H1 (cell line): ENCODE measurements at regions not wholly inside any gene's neighbourhood (a gene's known extent, or its start where the extent isn't known, plus 50 kb on each side); places are given as distances from the start of the nearest gene placed in this dataset.

Experiments used
- CTCF ChIA-PET: fragments of 300-600 bp; sonication (Branson Sonifier 250); formaldehyde crosslinking; loops from one replicate; lab custom pipeline; 2021; ENCODE audit not compliant: partially characterized antibody; lab: Charles Lee
- POLR2A ChIA-PET: fragments of 300-600 bp; sonication (Branson Sonifier 250); formaldehyde crosslinking; loops from one replicate; lab custom pipeline; 2021; ENCODE audit warnings: inconsistent platforms; ENCODE audit not compliant: partially characterized antibody; lab: Charles Lee
- DNase-seq, 2 experiments: peaks; one replicate each; pipeline versions ENCODE4 v3.0.0 to v3.0.0-alpha.2; 2010 to 2022; ENCODE audit warnings: low spot score in 2 of 2, low read depth in 1 of 2, mixed read lengths in 1 of 2
- FAIRE-seq: peaks from 2 replicates; lab custom pipeline; 2011; peaks lifted over from hg19 to GRCh38; lab: Jason Lieb, UNC
- H2AFZ ChIP-seq: 2 replicates; pipeline ENCODE4 v1.8.1; 2012; ENCODE audit warnings: low read length, inconsistent platforms
- H2AK5ac ChIP-seq: 2 replicates; pipeline ENCODE4 v1.6.1; 2013; ENCODE audit warnings: low read depth, low read length
- H2BK120ac ChIP-seq: replicated peaks from 2 replicates; pipeline ENCODE3; 2013; ENCODE audit warnings: low read depth, low read length, inconsistent platforms
- H2BK12ac ChIP-seq: 2 replicates; pipeline ENCODE4 v1.6.1; 2013; ENCODE audit warnings: low read depth, low read length
- H2BK15ac ChIP-seq: 2 replicates; pipeline ENCODE4 v1.6.1; 2013; ENCODE audit warnings: low read length
- H2BK20ac ChIP-seq: 2 replicates; pipeline ENCODE4 v1.6.1; 2013; ENCODE audit warnings: low read length
- H2BK5ac ChIP-seq: 2 replicates; pipeline ENCODE4 v1.6.1; 2013; ENCODE audit warnings: low read depth, low read length
- H3K14ac ChIP-seq: 2 replicates; pipeline ENCODE4 v1.6.1; 2013; ENCODE audit warnings: inconsistent platforms; ENCODE audit not compliant: insufficient read length
- H3K18ac ChIP-seq: 2 replicates; pipeline ENCODE4 v1.6.1; 2013; ENCODE audit warnings: low read length; ENCODE audit errors: extremely low read depth
- H3K23ac ChIP-seq: 2 replicates; pipeline ENCODE4 v1.6.1; 2013; ENCODE audit warnings: inconsistent platforms; ENCODE audit not compliant: insufficient read length
- H3K23me2 ChIP-seq: 2 replicates; pipeline ENCODE4 v1.6.1; 2013; ENCODE audit warnings: low read depth, low read length
- H3K27ac ChIP-seq: 2 replicates; pipeline ENCODE4 v1.6.1; 2011; ENCODE audit warnings: low read depth, low read length, inconsistent platforms
- H3K27me3 ChIP-seq, 4 experiments: replicated peaks in 1 of 4; 1 replicate in 1 of 4; 2 replicates in 3 of 4; pipeline versions ENCODE4 v1.6.1 to v1.8.1; 2011 to 2013; ENCODE audit warnings: low read length in 3 of 4, mild to moderate bottlenecking in 3 of 4, inconsistent platforms in 2 of 4, mixed read lengths in 2 of 4, moderate library complexity in 1 of 4; ENCODE audit not compliant: control insufficient read depth in 3 of 4, insufficient read depth in 3 of 4; ENCODE audit errors: extremely low read depth in 1 of 4
- H3K36me3 ChIP-seq, 4 experiments: 2 replicates each; pipeline versions ENCODE4 v1.6.1 to v1.8.1; 2011 to 2013; ENCODE audit warnings: mild to moderate bottlenecking in 4 of 4, low read length in 3 of 4, moderate library complexity in 2 of 4, control low read depth in 1 of 4, inconsistent platforms in 1 of 4; ENCODE audit not compliant: insufficient read depth in 4 of 4, control insufficient read depth in 2 of 4
- H3K4ac ChIP-seq: replicated peaks from 2 replicates; pipeline ENCODE3; 2013; ENCODE audit warnings: low read length, low read depth, mixed read lengths, inconsistent platforms; ENCODE audit not compliant: insufficient read length
- H3K4me1 ChIP-seq, 4 experiments: replicated peaks in 1 of 4; 1 replicate in 1 of 4; 2 replicates in 3 of 4; pipeline versions ENCODE4 v1.6.1 to v1.8.1; 2011 to 2013; ENCODE audit warnings: low read length in 3 of 4, inconsistent platforms in 2 of 4, mixed read lengths in 1 of 4; ENCODE audit not compliant: insufficient read depth in 4 of 4, control insufficient read depth in 3 of 4
- H3K4me2 ChIP-seq, 2 experiments: 2 replicates each; pipeline versions ENCODE4 v1.6.1 to v1.8.1; 2011 to 2013; ENCODE audit warnings: low read depth in 2 of 2, low read length in 2 of 2, control low read depth in 1 of 2, inconsistent platforms in 1 of 2, mild to moderate bottlenecking in 1 of 2; ENCODE audit not compliant: insufficient read depth in 1 of 2
- H3K4me3 ChIP-seq, 4 experiments: fragments of 200-600, 300-600 bp in 1 of 4; sonication (generic), shearing (Covaris generic), sonication (Bioruptor Twin) in 1 of 4; 2 replicates each; pipeline versions ENCODE4 v1.5.1 to v1.8.1; 2011 to 2016; ENCODE audit warnings: low read length in 4 of 4, low read depth in 3 of 4, control low read depth in 2 of 4, inconsistent platforms in 2 of 4, mild to moderate bottlenecking in 2 of 4, mixed read lengths in 1 of 4, moderate library complexity in 1 of 4; ENCODE audit not compliant: insufficient read depth in 2 of 4; ENCODE audit errors: extremely low read depth in 1 of 4
- H3K56ac ChIP-seq: replicated peaks from 2 replicates; pipeline ENCODE3; 2013; ENCODE audit warnings: low read depth, mild to moderate bottlenecking, mixed read lengths, low read length, inconsistent platforms; ENCODE audit not compliant: insufficient read length
- H3K79me1 ChIP-seq: 2 replicates; pipeline ENCODE4 v1.6.1; 2013; ENCODE audit warnings: low read depth, low read length, control low read depth
- H3K79me2 ChIP-seq, 2 experiments: 2 replicates each; pipeline versions ENCODE4 v1.6.1 to v1.8.1; 2012 to 2013; ENCODE audit warnings: low read length in 2 of 2, mild to moderate bottlenecking in 2 of 2, inconsistent platforms in 1 of 2; ENCODE audit not compliant: insufficient read depth in 2 of 2, control insufficient read depth in 1 of 2
- H3K9ac ChIP-seq, 4 experiments: replicated peaks in 1 of 4; 1 replicate in 1 of 4; 2 replicates in 3 of 4; pipeline versions ENCODE4 v1.6.1 to v1.8.1; 2011 to 2013; ENCODE audit warnings: low read depth in 3 of 4, low read length in 3 of 4, control low read depth in 2 of 4, mild to moderate bottlenecking in 2 of 4, moderate library complexity in 2 of 4, inconsistent platforms in 1 of 4; ENCODE audit errors: extremely low read depth in 1 of 4
- H3K9me3 ChIP-seq, 2 experiments: 2 replicates each; pipeline versions ENCODE4 v1.6.1 to v1.8.1; 2012 to 2013; ENCODE audit warnings: mild to moderate bottlenecking in 2 of 2, moderate library complexity in 2 of 2, control low read depth in 1 of 2, inconsistent platforms in 1 of 2, low read depth in 1 of 2, low read length in 1 of 2, mixed read lengths in 1 of 2; ENCODE audit not compliant: insufficient read depth in 2 of 2
- H4K20me1 ChIP-seq, 2 experiments: replicated peaks in 1 of 2; 2 replicates each; pipeline versions ENCODE3 to v1.8.1; 2011 to 2013; ENCODE audit warnings: inconsistent platforms in 2 of 2, low read length in 2 of 2, mild to moderate bottlenecking in 1 of 2; ENCODE audit not compliant: insufficient read depth in 2 of 2, control insufficient read depth in 1 of 2
- H4K5ac ChIP-seq: 2 replicates; pipeline ENCODE4 v1.6.1; 2013; ENCODE audit warnings: low read length, low read depth, mixed read lengths, inconsistent platforms; ENCODE audit not compliant: insufficient read length
- H4K8ac ChIP-seq: 2 replicates; pipeline ENCODE4 v1.8.0; 2013; ENCODE audit warnings: mild to moderate bottlenecking, moderate library complexity, low read length, inconsistent platforms; ENCODE audit not compliant: insufficient read depth; ENCODE audit errors: extremely low read depth
- H4K91ac ChIP-seq: replicated peaks from 2 replicates; pipeline ENCODE3; 2013; ENCODE audit warnings: low read length, mixed read lengths, inconsistent platforms; ENCODE audit not compliant: insufficient read length
- ASH2L ChIP-seq: fragments of 200-600, 300-600 bp; sonication (generic); IDR thresholded peaks from one replicate; pipeline ENCODE4 v1.7.1; 2017; ENCODE audit warnings: low read length
- BCL11A ChIP-seq, 2 experiments: IDR thresholded peaks; one replicate each; pipeline ENCODE4 v1.6.1; 2011; ENCODE audit warnings: low read depth in 2 of 2, low read length in 2 of 2, mild to moderate bottlenecking in 2 of 2
- CREB1 ChIP-seq: IDR thresholded peaks from 2 replicates; pipeline ENCODE4 v1.6.1; 2012; ENCODE audit warnings: inconsistent platforms
- MAFK ChIP-seq: IDR thresholded peaks from 2 replicates; pipeline ENCODE4 v1.6.1; 2012; ENCODE audit warnings: low read depth, mild to moderate bottlenecking, improper control_type of control experiment, low read length
- POLR2AphosphoS5 ChIP-seq: IDR thresholded peaks from 2 replicates; pipeline ENCODE4 v1.6.1; 2011; ENCODE audit warnings: low read depth, low read length
- RFX5 ChIP-seq: IDR thresholded peaks from 2 replicates; pipeline ENCODE4 v1.6.1; 2011; ENCODE audit warnings: low read depth, low read length, improper control_type of control experiment, borderline replicate concordance
- SIN3A ChIP-seq, 2 experiments: IDR thresholded peaks in 1 of 2; conservative IDR thresholded peaks in 1 of 2; 2 replicates each; pipeline ENCODE4 v1.6.1; 2011 to 2012; ENCODE audit warnings: low read length in 2 of 2, improper control_type of control experiment in 1 of 2, low read depth in 1 of 2, mild to moderate bottlenecking in 1 of 2
- SP1 ChIP-seq: IDR thresholded peaks from 2 replicates; pipeline ENCODE4 v1.6.1; 2011; ENCODE audit warnings: low read depth, low read length
- SUZ12 ChIP-seq: fragments of 200-600 bp; sonication (generic); IDR thresholded peaks from 2 replicates; pipeline ENCODE4 v1.6.1; 2012; ENCODE audit warnings: mild to moderate bottlenecking, inconsistent platforms, low read length, moderate library complexity, mixed read lengths
- WGBS, 2 experiments: shearing (Covaris generic) in 1 of 2; methylation state at CpG; one replicate each; pipeline versions ENCODE4 v1.1.6 to v1.1.7; 2013 to 2015; ENCODE audit warnings: low lambda C conversion rate in 2 of 2, mixed read lengths in 2 of 2, inconsistent platforms in 1 of 2, low coverage in 1 of 2, missing lambda C conversion rate in 1 of 2; ENCODE audit not compliant: insufficient replicate concordance in 2 of 2, insufficient coverage in 1 of 2, insufficient read length in 1 of 2; ENCODE audit errors: extremely low coverage in 1 of 2, missing lambda C conversion rate in 1 of 2; 5-methylcytosine and 5-hydroxymethylcytosine counted together
- TF ChIP-seq, protein P1 (sequence below): IDR thresholded peaks from 2 replicates; pipeline ENCODE4 v1.6.1; 2012; ENCODE audit warnings: inconsistent platforms
- TF ChIP-seq, protein P2 (sequence below): IDR thresholded peaks from 2 replicates; pipeline ENCODE4 v1.6.1; 2012; ENCODE audit warnings: inconsistent platforms
- TF ChIP-seq, protein P3 (sequence below): IDR thresholded peaks from 2 replicates; pipeline ENCODE4 v1.6.1; 2011; ENCODE audit warnings: low read depth, mild to moderate bottlenecking, low read length; ENCODE audit not compliant: insufficient read depth

DNA sequence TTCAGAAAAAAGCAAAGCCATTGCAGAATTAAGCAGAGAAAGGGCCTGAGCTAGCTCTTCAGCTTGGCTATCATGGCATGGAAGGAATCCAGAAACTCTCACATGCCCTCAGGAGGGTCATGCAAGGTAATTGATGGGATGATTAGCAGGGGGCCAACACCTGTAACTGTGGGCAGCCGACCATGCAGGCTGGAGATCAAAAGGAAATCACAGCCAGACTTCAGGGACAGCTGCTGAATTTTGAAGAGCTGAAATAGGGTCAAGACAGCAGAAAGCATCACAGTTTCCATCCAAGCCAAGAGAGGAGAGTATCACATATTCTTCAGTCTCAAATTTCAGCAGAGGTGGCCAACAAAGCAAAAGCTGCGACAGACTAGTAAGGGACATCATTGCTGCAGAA lies 239.6 kb upstream of the STEAP1 start:
- FAIRE-seq (no peak), DNase-seq (no peak)
- ChIA-PET CTCF (no interaction called here), POLR2A (no interaction called here)
- Histone ChIP-seq H3K56ac (no peak overlapping the region), H2BK12ac (no peak overlapping the region), H3K9ac (no peak overlapping the region), H4K8ac (no peak overlapping the region), H2BK20ac (no peak overlapping the region), H4K20me1 (no peaks in the 10 kb centered on the region), H3K36me3 (no peaks in the 10 kb centered on the region), H3K18ac (no peak overlapping the region), H3K4me1 (no peaks in the 10 kb centered on the region), H3K14ac (no peak overlapping the region), H4K91ac (no peak overlapping the region), H3K27ac (no peak overlapping the region), H3K23ac (no peak overlapping the region), H3K79me2 (no peaks in the 10 kb centered on the region), H3K4ac (no peak overlapping the region), H2AFZ (no peak overlapping the region), H2AK5ac (no peak overlapping the region), H3K27me3 (no peaks in the 10 kb centered on the region), H3K23me2 (no peaks in the 10 kb centered on the region), H3K4me2 (no peak overlapping the region), H3K9me3 (no peaks in the 10 kb centered on the region), H2BK5ac (no peak overlapping the region), H3K4me3 (no peak overlapping the region), H2BK120ac (no peak overlapping the region), H3K79me1 (no peaks in the 10 kb centered on the region), H4K5ac (no peak overlapping the region), H2BK15ac (no peak overlapping the region)
- WGBS, 2 experiments, result 67% methylated on average over 2 of the region's 2 CpGs; no CpG with 5 or more reads in 1 of the 2 experiments
- no peak for TF ChIP-seq RFX5
- TF ChIP-seq CREB1, result no peak
- TF ChIP-seq SIN3A (conservative IDR thresholded peaks at IDR 0.05 in 1 of 2, IDR thresholded peaks at IDR 0.05 in 1 of 2; ENCODE audit: low read depth in 1 of 2, low read length in 2 of 2), result no peak
- TF ChIP-seq SP1, result no peak
- TF ChIP-seq POLR2AphosphoS5, result no peak
- TF ChIP-seq MAFK, result no peak
- TF ChIP-seq ASH2L, result no peak
- TF ChIP-seq, protein P1, sequence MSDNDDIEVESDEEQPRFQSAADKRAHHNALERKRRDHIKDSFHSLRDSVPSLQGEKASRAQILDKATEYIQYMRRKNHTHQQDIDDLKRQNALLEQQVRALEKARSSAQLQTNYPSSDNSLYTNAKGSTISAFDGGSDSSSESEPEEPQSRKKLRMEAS, result no peak
- TF ChIP-seq, protein P2, sequence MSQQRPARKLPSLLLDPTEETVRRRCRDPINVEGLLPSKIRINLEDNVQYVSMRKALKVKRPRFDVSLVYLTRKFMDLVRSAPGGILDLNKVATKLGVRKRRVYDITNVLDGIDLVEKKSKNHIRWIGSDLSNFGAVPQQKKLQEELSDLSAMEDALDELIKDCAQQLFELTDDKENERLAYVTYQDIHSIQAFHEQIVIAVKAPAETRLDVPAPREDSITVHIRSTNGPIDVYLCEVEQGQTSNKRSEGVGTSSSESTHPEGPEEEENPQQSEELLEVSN, result no peak
- TF ChIP-seq, protein P3, sequence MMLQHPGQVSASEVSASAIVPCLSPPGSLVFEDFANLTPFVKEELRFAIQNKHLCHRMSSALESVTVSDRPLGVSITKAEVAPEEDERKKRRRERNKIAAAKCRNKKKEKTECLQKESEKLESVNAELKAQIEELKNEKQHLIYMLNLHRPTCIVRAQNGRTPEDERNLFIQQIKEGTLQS, result no peak
- TF ChIP-seq SUZ12, result no peak
- TF ChIP-seq BCL11A (IDR thresholded peaks at IDR 0.05; ENCODE audit: low read depth in 2 of 2, low read length in 2 of 2), result no peak
